ENCODE measurements at regions not wholly inside any gene's neighbourhood (a gene's known extent, or its start where the extent isn't known, plus 50 kb on each side); places are given as distances from the start of the nearest gene placed in this dataset.

GRCh38 chr6:119470893-119471542, 121.5 kb upstream of the MAN1A1 start:
- TF ChIP-seq, protein P1, sequence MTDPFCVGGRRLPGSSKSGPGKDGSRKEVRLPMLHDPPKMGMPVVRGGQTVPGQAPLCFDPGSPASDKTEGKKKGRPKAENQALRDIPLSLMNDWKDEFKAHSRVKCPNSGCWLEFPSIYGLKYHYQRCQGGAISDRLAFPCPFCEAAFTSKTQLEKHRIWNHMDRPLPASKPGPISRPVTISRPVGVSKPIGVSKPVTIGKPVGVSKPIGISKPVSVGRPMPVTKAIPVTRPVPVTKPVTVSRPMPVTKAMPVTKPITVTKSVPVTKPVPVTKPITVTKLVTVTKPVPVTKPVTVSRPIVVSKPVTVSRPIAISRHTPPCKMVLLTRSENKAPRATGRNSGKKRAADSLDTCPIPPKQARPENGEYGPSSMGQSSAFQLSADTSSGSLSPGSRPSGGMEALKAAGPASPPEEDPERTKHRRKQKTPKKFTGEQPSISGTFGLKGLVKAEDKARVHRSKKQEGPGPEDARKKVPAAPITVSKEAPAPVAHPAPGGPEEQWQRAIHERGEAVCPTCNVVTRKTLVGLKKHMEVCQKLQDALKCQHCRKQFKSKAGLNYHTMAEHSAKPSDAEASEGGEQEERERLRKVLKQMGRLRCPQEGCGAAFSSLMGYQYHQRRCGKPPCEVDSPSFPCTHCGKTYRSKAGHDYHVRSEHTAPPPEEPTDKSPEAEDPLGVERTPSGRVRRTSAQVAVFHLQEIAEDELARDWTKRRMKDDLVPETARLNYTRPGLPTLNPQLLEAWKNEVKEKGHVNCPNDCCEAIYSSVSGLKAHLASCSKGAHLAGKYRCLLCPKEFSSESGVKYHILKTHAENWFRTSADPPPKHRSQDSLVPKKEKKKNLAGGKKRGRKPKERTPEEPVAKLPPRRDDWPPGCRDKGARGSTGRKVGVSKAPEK (CRISPR knock-in tag; IDR thresholded peaks at IDR 0.05; ENCODE audit: borderline replicate concordance), result no peak
- TF ChIP-seq HNRNPUL1 (IDR thresholded peaks at IDR 0.05; ENCODE audit: low read depth, low read length) (no peak), HINFP (CRISPR knock-in tag; IDR thresholded peaks at IDR 0.05; ENCODE audit: low read depth) (no peak), ZNF761 (CRISPR knock-in tag; conservative IDR thresholded peaks at IDR 0.05) (no peak), TCF12 (IDR thresholded peaks at IDR 0.05) (no peak), TCF12 (CRISPR knock-in tag; IDR thresholded peaks at IDR 0.05) (no peak), RELA (CRISPR knock-in tag; IDR thresholded peaks at IDR 0.05) (no peak), SAFB2 (CRISPR knock-in tag; IDR thresholded peaks at IDR 0.05; ENCODE audit: borderline replicate concordance, low read depth) (no peak), SETDB1 (CRISPR knock-in tag; IDR thresholded peaks at IDR 0.05; ENCODE audit: borderline replicate concordance) (no peak), CTCF (CRISPR knock-in tag; IDR thresholded peaks at IDR 0.05) (no peak), PHF8 (CRISPR knock-in tag; IDR thresholded peaks at IDR 0.05) (no peak), POLR2AphosphoS5 (IDR thresholded peaks at IDR 0.05; ENCODE audit: low read depth, low read length) (no peak), HNF4A (CRISPR knock-in tag; IDR thresholded peaks at IDR 0.05) (no peak)
